Activated CD8-positive, alpha-beta memory T cell treated with anti-CD3 and anti-CD28 coated beads for 4 hours (primary cell): ENCODE measurements at regions not wholly inside any gene's neighbourhood (a gene's known extent, or its start where the extent isn't known, plus 50 kb on each side); places are given as distances from the start of the nearest gene placed in this dataset.
"Not testable (repeated sequence)": the region's sequence is repeated elsewhere in the genome, so short reads cannot be mapped to it uniquely, and the experiment has no call there.

Source experiments
- DNase-seq, 2 donors: peaks; one replicate each; pipeline ENCODE4 v3.0.0-alpha.2; 2020; ENCODE audit warnings: low read depth in 2 of 2

DNA sequence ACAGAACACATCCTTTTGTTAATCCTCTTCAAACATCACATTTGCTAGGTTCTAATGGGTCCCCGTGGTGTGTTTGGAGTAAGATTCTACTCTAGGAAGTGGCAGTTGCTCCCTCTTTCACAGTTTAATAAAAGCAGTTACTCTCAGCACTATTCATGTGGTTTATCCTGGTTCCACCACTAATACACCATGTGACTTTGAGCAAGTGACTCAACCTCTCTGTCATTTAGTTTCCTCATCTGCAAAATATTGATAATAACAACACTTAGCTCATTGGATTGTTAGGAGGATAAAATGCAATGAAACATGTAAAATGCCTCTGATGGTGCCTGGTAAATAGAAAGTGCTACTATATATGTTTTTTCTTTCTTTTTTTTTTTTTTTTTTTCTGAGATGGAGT lies 488.0 kb upstream of the NOX3 start:
- DNase-seq, result no peak

DNA sequence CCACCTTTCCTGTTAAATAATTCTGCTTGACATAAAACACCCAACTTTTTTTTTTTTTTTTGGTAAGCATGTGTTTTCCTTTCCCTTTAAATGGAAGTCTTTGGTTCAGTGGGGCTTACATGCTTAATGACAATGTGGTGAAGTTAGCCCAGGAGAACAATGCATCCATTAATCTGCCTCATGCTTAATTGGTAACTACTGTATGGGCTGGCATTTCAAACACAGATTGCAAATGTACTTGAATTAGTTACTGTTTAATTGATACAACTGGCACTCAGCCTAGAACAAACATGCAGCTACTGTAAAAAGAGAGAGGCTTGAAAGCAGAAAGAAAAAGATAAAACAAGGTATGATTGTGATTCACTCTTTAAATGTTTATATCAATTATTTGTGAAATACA lies 483.6 kb upstream of the NOX3 start:
- DNase-seq, result no peak

DNA sequence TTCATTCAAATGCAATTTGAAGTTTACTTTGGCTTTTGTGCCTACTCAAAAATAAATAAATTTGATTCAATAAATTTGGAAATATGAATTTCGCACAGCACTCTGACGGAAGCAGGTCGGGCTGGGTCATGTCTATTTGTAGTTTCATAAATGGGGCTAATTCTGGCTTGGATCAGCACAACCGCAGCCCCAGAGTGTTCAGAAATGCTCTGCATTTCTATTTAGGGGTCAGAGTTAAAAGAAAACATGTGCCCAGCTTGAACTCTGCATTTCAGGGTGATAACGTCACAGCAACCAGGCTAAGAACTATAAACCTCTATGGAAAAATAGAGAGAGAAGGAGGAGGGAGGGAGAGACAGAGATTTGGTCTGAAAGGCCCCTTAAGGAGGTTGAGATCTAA lies 480.9 kb upstream of the NOX3 start:
- no peak for DNase-seq

DNA sequence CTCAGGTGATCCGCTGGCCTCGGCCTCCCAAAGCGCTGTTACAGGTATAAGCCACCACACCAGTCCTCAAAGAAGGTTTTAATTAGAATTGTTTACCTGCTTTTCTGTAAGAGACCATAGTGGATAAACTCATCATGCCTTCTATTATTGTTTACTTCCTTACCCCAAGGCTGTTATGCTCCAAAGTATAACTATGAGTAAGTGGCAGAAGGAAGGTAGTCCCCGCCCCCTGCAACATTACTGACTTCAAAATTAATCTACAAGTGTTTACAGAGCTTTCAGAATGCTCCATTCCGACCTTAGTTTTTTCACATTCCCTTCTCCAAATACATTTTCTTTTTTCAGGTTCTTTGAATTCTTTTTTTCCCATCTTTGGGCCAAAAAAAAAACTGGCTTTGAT lies 480.5 kb upstream of the NOX3 start:
- DNase-seq, result no peak

DNA sequence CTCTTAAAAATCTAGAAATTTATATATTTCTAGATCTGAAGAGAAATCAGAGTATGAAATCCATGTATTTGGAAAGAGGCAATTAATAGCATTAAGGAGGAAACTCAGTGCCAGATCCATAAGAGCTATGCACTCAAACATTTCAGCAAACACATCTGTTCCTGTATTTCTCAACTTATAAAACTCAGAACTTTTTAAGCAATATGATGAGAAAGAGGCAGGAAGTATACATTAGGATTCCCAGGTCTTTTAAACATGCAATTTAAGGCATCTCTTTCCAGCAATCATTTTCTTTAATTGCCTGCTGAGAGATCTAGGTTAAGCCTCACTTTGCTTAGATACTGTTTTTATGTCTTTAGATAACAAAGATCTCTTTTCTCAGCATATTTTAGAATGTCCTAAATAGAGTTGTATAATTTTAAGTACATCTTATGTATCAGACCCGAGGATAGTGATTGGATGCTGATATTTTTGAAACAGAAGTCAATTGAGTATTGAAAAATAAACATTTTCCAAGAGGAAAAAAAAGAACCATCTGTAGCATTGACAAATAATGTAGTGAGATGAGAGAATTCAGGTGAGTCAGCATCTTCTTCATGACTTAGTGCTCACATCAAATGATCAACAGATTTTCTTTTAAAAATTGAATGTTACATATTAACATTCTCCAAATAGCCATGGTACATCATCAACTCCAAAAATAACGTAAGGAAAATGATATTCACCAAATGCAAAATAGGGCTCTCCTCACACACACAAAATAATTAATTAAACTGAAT lies 461.4 kb upstream of the NOX3 start:
- DNase-seq, result no peak

DNA sequence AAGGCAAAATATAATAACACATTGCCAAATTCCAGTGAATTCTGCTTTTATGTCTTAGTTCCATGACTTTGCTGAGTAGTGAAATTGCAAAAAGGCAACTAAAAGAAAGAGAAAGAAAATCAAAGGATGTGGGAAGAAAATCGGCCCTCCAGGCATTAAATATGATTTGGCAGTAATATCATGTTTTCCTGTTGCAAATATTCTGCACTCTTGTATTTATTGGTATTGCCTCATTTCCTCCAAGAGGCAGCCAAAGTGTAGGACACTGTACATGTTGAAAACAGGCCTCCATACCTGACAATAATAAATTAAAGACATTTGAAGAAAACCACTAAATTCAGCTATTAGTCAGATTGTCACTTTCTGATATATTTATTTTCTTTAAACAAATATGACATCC lies 460.0 kb upstream of the NOX3 start:
- DNase-seq, result no peak

DNA sequence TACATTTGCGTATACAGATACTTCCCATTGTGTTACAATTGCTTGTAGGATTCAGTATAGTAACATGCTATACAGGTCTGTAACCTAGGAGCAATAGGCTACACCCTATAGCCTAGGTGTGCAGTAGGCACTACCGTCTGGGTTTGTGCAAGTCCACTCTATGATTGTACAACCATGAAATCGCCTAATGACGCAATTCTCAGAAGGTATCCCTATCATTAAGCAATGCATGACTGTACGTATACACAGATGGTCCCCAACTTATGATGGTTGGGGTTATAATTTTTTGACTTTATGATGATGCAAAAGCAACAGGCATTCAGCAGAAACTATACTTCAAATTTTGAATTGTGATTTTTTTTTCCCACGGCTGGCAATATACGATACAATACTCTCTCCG lies 458.2 kb upstream of the NOX3 start:
- DNase-seq, result no peak

DNA sequence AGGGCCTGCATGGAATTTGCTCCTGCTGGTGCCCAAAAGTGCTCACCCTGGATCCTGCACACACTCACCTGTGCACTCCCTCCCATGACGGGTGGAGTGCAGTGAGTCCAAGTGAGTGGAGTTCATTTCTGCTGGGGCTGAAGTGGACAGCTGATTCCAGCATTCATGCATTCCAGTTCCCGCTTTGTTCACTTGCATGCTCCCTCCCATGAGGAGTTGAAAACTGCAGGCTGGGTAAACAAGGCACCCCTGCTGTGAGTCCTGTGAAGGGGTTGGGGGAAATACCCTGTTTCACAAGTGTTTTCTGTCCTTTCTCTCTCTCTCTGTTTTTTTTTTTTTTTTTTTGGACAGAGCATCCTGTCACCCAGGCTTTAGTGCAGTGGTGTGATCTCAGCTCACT lies 454.1 kb upstream of the NOX3 start:
- DNase-seq, result no peak

DNA sequence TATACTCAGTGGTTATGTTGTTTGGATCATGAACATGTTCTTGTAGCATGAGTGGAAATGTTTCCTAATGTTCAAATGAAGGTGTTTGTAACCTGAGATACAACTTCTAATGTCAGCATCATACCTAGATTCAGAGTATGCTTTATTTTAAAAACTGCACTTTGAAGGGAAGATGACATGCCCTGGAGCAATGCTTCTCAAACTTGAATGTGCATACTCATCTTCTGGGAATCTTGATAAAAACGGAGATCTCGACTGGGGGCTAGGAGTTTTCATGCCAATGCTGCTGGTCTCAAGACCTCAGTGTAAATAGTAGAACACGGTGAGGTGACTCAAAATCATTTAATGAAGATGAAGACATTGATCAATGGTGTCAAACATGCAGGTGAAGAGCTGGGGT lies 440.0 kb upstream of the NOX3 start:
- no peak for DNase-seq

DNA sequence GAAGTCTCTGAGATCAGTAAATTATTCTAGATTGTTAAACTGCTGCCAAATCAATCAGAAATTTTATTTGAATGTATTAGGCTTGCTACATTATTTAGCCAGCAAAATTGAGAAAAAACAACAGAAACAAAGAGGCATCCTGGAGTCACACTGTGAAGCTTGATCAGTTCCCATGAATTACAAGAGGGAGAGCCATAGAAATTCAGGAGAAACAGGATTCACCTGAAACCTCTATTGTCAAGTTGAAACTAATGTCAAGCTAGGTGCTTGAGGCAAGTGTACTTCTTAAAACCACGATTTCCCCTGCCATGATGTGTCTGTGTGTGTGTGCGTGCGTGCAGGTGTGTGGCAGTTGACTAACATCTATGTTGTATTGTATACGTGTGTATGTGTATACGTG lies 439.1 kb upstream of the NOX3 start:
- DNase-seq, result no peak

DNA sequence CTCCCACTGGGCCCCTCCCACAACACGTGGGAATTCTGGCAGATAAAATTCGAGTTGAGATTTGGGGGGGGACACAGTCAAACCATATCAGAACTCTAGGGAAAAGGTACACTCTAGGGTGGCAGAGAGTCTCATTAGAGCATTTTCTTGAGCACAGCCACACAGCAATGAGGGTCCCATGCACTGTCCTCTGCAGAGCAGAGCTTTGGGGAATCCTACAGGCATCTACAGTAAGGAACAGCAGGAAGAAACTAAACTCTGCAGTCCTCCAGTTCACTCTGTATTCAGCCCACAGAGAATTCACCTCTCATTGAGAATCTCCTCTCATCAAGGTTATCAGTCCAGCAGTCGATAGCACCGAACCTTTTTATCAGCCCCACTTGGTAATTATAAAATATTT lies 438.6 kb upstream of the NOX3 start:
- DNase-seq, result no peak

DNA sequence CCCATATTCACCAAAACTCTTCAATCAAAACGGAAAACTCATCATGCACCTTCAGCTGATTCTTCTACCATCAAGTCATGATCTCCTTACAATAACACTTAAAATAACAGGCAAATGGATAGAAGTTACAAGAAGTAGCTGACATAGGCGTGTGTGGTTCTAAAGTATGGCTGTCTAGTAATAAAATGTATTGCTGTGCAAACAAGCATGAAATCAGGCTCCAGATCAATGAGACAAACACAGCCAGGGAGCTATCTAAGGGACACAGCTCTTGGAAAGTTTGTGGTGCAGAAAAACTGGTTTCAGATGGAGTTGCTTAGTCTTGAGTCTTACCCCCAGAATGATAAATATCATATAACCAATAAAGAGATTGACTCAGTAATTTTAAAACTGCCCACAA lies 434.8 kb upstream of the NOX3 start:
- no peak for DNase-seq

DNA sequence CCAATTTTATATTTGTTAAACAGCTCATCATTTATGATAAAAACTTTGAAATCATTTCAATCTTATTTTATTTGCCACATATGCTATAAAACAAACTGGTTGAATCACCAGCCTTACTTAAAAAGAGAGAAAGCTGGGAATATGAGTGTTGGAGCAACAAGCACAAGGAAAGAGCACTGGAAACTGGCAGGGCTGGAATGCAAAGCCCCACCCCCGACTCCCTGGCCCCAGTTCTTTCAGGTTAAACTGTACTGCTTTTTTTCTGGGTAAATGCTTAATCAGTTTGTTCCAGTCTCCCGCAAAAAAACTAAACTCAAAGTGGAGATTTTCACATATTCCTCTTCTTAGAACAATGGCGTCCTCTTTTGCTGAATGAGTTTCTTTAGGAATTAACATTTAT lies 433.8 kb upstream of the NOX3 start:
- DNase-seq, result no peak

DNA sequence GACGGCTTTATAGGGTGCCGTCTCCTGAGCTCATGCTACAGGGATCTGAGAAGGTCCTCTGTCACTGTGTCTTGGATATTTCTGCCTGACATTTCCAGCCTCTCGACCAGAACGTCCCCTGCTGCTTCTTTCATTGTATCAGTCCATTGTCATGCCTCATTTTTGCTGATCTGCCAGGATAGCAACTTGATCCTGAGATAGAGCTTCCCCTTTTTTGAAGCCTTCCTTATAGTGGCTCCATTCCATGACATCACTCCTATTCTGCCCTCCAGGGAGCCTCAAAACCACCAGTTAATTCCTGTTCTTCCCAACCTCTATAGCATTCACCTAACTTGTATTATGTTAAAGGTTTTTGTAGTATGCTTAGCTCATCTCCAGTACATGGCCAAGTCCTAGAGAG lies 431.8 kb upstream of the NOX3 start:
- DNase-seq, result no peak

DNA sequence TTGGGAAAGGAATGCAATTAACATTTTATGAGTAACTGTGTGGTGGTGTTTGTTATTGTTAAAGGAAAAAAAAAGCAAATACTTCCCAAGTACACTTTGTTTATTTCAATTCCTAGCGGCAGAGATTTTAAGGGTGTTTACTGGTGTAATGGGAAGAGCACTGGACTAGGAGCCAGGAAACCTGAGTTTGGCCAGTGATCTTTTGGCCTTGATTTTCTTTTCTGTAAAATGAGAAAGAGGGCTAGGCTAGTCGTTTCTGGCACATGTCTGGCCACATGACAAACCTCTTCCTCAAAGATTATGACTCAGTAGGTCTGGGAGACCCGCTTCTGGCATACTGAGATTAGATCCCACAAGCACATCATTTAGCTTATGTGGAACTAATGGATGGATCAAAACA lies 428.1 kb upstream of the NOX3 start:
- no peak for DNase-seq

DNA sequence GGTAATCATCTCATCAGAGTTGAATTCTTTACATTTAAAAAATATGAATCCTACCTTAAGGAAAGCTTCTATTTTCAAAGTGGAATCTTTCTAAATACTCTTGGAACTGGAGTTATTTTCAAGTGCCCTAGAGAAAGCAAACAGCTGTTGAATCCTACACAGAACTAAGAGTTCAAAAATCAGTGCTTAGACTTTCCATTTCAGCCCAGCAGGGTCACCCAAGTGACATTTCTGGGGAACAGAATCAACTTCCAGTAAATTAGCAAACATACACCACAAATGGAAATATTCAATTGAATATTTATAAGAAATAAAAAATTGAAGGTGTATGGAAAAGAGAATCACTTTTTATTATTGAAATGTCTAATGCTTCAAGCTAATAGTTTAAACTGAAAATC lies 427.7 kb upstream of the NOX3 start:
- no peak for DNase-seq

DNA sequence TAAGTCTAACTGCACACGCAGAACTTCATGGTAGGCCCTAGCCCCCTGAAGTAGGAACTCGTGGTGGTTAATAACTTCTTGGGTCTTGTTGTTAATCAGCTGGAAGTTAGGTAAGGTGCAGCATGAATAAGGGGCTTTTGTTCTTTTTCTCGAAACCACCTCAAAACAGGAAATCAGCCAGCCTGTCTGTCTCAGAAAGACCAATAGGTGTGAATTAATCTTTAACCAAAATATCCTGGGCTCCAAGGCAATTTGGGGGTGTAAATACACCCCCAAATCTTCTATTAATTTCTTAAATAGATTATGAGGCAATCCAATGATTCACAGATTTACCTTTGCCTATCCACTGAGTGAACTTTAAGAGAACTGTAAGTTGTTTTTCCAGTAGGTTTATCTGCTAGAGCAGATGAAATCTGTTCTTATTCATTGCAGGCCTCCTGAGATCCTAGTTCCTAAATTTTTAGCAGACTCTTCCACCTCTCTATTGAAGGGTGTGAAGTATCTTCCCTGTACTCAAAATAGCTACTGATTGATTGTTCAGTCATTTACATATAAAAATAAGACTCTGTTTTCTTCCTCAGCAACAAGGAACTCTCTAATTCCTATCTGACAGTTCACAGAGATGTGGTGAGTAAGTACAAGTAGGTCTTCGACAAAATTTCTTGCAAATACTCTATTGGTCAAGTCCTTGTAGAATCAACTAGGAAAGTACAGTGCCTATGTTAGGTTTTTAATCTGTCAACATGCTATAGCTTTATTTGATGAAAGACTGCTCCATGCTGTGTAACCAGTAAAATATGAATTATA lies 427.1 kb upstream of the NOX3 start:
- DNase-seq, result no peak

DNA sequence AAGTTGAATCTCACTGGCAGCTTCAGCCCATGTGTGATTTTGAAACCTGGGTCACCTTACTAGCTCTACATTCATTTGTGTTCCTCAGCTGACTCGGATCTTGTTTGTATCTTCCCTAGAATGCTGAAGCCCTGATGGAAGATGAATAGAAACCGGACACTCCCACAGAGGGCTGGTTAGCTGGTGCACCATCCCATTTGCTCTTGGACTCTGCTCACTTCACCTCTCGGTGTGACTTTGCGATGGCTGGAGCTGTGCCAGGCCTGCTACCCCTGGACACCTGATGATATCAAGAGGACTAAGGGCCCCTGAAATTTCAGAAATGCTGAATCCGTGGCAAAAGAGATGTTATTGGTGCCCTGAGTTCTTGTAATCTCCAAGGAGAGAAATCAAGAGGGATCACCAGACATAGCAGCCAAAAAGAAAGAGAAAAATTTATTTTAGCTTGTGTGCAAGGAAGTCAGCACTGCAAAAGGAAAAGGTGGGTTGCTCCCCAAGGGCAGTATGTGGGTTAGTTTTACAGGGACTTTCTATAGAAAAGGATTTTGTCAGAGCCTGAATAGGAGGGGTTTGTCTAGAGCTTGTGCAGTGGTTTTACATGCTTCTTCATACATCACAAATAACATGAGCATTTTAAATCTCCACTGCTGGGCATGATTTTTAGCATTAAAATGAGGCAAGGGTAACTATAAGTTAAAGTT lies 426.3 kb upstream of the NOX3 start:
- DNase-seq, result no peak

DNA sequence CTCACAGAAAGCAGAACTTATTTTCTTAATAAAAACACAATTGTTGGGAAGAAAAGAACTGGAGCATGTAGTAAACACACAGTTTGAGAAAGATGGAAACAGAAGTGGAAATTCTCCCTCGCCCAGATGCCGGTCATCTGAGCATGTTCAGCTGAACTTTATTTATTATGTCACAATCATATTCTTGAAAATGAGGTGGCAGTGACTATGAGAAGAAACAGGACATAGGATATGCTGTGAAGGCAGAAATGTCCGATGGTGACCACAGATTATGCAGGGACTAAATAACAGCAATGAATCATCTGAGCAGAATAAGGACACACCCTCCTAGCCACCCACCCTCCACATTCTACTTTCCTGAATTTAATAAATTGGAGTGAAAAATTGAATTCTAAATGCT lies 425.3 kb upstream of the NOX3 start:
- no peak for DNase-seq

DNA sequence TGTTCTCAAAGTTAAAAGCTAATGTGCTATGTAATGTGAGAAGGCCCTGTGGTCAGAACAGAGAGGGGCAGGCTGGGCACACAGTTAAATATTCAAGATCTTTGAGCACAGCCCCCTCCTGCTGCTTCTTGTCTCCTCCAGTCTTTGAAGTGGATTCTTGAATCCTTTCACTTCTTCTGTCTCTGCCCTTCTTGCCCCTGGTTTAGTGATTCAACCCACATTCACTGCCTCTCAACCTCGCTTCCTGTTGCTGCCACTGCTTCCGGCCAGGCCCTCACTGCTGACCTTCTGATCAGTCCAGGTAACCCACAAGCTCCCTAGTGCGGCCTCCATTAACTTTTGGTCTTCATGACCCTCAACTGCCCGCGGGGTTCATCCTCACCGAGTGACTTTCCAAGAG lies 417.3 kb upstream of the NOX3 start:
- DNase-seq, result no peak

DNA sequence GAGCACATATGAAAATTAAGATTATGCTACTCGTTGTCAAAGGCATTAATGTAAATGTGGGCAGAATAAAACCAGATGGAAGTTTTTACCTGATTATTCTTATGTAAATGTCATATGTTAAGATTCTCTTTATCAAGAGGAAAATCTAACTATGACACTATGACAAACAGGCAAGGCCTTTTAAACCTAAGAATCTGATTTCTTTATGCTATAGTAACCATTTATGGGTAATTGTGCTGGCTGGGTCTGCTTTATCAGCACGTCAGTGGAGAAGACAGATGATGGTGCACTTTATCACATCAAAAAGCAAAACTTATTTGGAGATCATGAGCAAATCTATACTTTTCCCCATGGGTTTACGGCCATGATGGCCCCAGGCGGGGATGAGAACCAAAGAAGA lies 412.0 kb upstream of the NOX3 start:
- DNase-seq, result no peak

DNA sequence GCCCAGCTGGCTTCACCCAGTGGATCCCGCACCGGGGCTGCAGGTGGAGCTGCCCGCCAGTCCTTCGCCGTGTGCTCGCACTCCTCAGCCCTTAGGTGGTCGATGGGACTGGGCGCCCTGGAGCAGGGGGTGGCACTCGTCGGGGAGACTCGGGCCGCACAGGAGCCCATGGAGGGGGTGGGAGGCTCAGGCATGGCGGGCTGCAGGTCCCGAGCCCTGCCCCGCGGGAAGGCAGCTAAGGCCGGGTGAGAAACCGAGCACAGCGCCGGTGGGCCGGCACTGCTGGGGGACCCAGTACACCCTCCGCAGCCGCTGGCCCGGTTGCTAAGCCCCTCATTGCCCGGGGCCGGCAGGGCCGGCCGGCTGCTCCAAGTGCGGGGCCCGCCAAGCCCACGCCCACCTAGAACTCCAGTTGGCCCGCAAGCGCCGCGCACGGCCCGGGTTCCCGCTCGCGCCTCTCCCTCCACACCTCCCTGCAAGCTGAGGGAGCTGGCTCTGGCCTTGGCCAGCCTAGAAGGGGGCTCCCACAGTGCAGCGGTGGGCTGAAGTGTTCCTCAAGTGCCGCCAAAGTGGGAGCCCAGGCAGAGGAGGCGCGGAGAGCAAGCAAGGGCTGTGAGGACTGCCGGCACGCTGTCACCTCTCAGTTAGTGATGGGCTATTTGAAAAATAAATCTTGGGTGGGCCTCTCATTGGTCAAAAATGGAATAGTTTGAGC lies 411.2 kb upstream of the NOX3 start:
- not testable (repeated sequence) for DNase-seq
